ENCODE measurements at regions not wholly inside any gene's neighbourhood (a gene's known extent, or its start where the extent isn't known, plus 50 kb on each side); places are given as distances from the start of the nearest gene placed in this dataset.

DNA sequence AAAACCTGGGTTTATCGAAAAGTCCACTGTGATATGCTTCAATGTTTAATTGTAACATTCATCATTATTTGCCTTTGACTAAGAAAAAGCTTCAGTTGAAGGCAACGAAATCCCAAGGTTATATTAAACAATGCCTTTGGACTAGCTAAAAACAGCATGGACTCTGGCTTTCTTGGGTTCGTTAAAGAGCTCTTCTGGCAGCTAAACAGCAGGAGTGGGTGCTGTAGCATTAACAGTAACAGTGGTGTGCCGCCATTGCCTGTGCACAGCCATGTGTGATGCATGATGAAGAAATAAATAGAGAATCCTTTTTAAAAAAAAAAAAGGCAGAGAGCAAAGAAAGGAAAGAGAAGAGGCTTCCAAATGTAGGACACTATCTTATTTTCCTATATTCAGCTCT, 406.6 kb upstream of the FAT3 start:
- TF ChIP-seq, protein P1, sequence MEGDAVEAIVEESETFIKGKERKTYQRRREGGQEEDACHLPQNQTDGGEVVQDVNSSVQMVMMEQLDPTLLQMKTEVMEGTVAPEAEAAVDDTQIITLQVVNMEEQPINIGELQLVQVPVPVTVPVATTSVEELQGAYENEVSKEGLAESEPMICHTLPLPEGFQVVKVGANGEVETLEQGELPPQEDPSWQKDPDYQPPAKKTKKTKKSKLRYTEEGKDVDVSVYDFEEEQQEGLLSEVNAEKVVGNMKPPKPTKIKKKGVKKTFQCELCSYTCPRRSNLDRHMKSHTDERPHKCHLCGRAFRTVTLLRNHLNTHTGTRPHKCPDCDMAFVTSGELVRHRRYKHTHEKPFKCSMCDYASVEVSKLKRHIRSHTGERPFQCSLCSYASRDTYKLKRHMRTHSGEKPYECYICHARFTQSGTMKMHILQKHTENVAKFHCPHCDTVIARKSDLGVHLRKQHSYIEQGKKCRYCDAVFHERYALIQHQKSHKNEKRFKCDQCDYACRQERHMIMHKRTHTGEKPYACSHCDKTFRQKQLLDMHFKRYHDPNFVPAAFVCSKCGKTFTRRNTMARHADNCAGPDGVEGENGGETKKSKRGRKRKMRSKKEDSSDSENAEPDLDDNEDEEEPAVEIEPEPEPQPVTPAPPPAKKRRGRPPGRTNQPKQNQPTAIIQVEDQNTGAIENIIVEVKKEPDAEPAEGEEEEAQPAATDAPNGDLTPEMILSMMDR (IDR thresholded peaks at IDR 0.05) = no peak
- H3K9me3 Mint-ChIP-seq (ENCODE audit: low read depth) = no peaks in the 10 kb centered on the region
- H3K27ac Mint-ChIP-seq (ENCODE audit: unreplicated experiment) = no peak overlapping the region
- H3K36me3 Mint-ChIP-seq (ENCODE audit: low read depth) = no peaks in the 10 kb centered on the region
- H3K4me3 Mint-ChIP-seq (ENCODE audit: unreplicated experiment) = no peak overlapping the region
- DNase-seq (ENCODE audit: low spot score) = no peak
- H3K4me1 Mint-ChIP-seq (ENCODE audit: low read depth) = no peaks in the 10 kb centered on the region
- no peaks in the 10 kb centered on the region for H3K27me3 Mint-ChIP-seq (ENCODE audit: low read depth)

DNA sequence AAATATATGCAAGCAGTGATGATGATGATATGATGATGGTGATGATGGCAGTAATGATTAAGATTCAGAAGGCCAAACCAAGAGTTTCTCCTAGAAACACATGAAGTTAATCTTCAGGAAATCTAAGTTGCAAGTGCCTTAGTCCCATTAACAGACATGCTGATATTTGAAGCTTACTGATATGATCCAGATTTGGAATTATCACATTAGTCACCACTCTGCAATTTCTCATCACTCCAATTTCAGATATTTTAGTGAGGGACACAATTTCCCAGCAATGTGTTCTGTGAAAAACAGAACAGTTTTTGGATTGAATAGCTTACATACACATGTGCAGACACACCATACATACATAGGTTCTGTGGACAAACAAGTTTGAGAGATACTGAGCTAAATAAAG, 411.4 kb upstream of the FAT3 start:
- peaks cover 3% of the 10 kb centered on the region for H3K36me3 Mint-ChIP-seq (ENCODE audit: low read depth)
- H3K27me3 Mint-ChIP-seq (ENCODE audit: low read depth) = no peaks in the 10 kb centered on the region
- no peak overlapping the region for H3K27ac Mint-ChIP-seq (ENCODE audit: unreplicated experiment)
- TF ChIP-seq, protein P1 (IDR thresholded peaks at IDR 0.05) = no peak
- peaks cover 7% of the 10 kb centered on the region for H3K9me3 Mint-ChIP-seq (ENCODE audit: low read depth)
- no peaks in the 10 kb centered on the region for H3K4me1 Mint-ChIP-seq (ENCODE audit: low read depth)
- H3K4me3 Mint-ChIP-seq (ENCODE audit: unreplicated experiment) = no peak overlapping the region
- DNase-seq (ENCODE audit: low spot score) = no peak

DNA sequence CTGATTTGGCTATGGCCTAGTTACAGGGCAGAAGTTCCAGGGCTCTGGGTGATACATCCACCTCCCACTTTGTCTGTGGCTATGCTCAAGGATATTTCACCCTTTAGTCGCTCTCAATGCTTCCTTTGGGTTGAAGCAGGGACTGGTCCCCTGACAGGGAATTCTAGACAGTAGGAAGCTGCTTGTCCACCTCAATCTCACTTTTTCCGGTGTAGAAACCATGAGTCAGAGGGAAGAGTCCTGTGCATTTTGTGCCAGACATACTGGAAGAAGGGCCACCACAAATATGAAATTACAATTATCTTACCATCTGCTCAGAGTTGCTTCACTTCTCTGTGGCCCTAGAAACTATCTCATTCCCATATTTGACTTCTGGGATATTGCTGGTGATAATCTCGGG, 413.7 kb upstream of the FAT3 start:
- H3K36me3 Mint-ChIP-seq (ENCODE audit: low read depth) = peaks cover 3% of the 10 kb centered on the region
- no peak overlapping the region for H3K27ac Mint-ChIP-seq (ENCODE audit: unreplicated experiment)
- no peaks in the 10 kb centered on the region for H3K27me3 Mint-ChIP-seq (ENCODE audit: low read depth)
- H3K4me1 Mint-ChIP-seq (ENCODE audit: low read depth) = no peaks in the 10 kb centered on the region
- TF ChIP-seq, protein P1 (IDR thresholded peaks at IDR 0.05) = no peak
- DNase-seq (ENCODE audit: low spot score) = no peak
- H3K4me3 Mint-ChIP-seq (ENCODE audit: unreplicated experiment) = no peak overlapping the region
- peaks cover 13% of the 10 kb centered on the region for H3K9me3 Mint-ChIP-seq (ENCODE audit: low read depth)

DNA sequence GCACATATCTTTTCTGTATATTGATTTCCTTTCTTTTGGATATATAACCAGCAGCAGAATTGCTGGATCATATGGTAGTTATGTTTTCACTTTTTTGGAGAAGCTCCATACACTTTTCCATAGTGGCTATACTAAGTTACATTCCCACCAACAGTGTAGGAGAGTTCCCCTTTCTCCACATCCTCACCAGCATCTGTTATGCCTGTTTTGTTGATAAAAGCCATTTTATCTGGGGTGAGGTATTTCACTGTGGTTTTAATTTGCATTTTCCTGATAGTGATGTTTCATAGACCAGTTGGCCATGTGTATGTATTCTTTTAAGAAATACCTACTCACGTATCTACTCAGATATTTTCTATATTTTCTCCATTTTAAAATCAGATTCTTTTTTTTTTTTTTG, 419.3 kb upstream of the FAT3 start:
- DNase-seq (ENCODE audit: low spot score) = no peak
- Mint-ChIP-seq H3K4me3 (ENCODE audit: unreplicated experiment) (no peak overlapping the region), H3K36me3 (ENCODE audit: low read depth) (peaks cover 3% of the 10 kb centered on the region), H3K4me1 (ENCODE audit: low read depth) (peaks cover 13% of the 10 kb centered on the region), H3K9me3 (ENCODE audit: low read depth) (peaks cover 16% of the 10 kb centered on the region), H3K27ac (ENCODE audit: unreplicated experiment) (no peak overlapping the region), H3K27me3 (ENCODE audit: low read depth) (no peaks in the 10 kb centered on the region)
- TF ChIP-seq, protein P1 (IDR thresholded peaks at IDR 0.05) = no peak

DNA sequence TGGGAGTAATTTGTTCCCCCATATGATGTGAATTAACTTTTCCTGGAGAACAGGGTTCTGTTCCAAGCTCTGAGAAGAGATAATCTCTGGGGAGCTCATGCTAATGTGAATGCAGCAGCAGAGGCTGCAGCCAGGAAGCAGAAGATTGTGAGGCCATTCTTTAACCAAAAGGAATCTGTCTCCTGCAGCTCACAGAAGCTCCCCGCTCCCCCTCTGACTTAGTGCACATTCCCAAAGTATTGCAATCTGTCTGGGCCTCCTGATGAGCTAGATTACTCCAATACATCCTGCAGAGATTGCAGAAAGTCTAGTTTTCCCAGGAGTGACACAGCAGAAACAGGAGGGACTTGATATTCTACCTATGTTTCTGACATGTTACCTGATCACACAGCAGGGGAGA, 420.6 kb upstream of the FAT3 start:
- Mint-ChIP-seq H3K36me3 (ENCODE audit: low read depth) (no peaks in the 10 kb centered on the region), H3K27me3 (ENCODE audit: low read depth) (no peaks in the 10 kb centered on the region), H3K4me1 (ENCODE audit: low read depth) (peaks cover 13% of the 10 kb centered on the region), H3K4me3 (ENCODE audit: unreplicated experiment) (no peak overlapping the region), H3K27ac (ENCODE audit: unreplicated experiment) (no peak overlapping the region), H3K9me3 (ENCODE audit: low read depth) (peaks cover 9% of the 10 kb centered on the region)
- TF ChIP-seq, protein P1 (IDR thresholded peaks at IDR 0.05) = no peak
- no peak for DNase-seq (ENCODE audit: low spot score)

Data from chondrocyte (in vitro differentiated cells).